ENCODE measurements at regions not wholly inside any gene's neighbourhood (a gene's known extent, or its start where the extent isn't known, plus 50 kb on each side); places are given as distances from the start of the nearest gene placed in this dataset.

DNA sequence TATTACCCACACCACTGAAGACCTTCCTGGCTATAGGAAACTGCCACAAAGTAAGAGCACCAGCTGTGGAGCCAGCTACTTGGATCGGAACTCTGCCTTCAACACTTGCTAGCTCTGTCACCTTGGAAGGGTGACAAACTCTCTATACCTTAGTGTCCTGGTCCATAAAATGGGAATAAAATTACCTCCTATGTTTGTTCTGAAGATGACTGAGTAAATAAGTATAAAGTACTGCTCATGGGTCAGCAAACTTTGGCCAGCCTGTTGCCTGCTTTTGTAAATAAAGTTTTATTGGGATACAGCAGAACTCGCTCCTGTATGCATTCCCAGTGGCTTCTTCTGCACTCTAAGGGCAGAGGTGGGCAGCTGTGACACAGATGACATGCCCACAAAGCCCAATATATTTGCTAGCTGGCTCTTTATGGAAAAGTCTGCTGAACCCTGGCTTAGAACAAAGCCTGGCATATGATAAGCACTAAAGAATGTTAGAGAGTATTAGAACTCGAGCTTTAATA, 451.3 kb downstream of the TMEM182 start:
- no peak overlapping the region for H3K27ac ChIP-seq (ENCODE audit: control insufficient read depth, insufficient read depth, low read length)
- H3K79me2 ChIP-seq (ENCODE audit: control insufficient read depth, insufficient read depth, low read length), result no peaks in the 10 kb centered on the region
- no peaks in the 10 kb centered on the region for H3K9me3 ChIP-seq (ENCODE audit: control insufficient read depth, low read depth, low read length)
- no peak overlapping the region for H3K4me3 ChIP-seq (ENCODE audit: control insufficient read depth in 2 of 3, extremely low read depth in 1 of 3, insufficient read depth in 2 of 3, low read depth in 1 of 3, low read length in 3 of 3)
- H3K9ac ChIP-seq (ENCODE audit: control insufficient read depth, extremely low read depth, insufficient read depth, low read length), result no peak overlapping the region
- TF ChIP-seq, protein P1, sequence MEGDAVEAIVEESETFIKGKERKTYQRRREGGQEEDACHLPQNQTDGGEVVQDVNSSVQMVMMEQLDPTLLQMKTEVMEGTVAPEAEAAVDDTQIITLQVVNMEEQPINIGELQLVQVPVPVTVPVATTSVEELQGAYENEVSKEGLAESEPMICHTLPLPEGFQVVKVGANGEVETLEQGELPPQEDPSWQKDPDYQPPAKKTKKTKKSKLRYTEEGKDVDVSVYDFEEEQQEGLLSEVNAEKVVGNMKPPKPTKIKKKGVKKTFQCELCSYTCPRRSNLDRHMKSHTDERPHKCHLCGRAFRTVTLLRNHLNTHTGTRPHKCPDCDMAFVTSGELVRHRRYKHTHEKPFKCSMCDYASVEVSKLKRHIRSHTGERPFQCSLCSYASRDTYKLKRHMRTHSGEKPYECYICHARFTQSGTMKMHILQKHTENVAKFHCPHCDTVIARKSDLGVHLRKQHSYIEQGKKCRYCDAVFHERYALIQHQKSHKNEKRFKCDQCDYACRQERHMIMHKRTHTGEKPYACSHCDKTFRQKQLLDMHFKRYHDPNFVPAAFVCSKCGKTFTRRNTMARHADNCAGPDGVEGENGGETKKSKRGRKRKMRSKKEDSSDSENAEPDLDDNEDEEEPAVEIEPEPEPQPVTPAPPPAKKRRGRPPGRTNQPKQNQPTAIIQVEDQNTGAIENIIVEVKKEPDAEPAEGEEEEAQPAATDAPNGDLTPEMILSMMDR (optimal IDR thresholded peaks at IDR 0.05 in 1 of 3, IDR thresholded peaks at IDR 0.05 in 1 of 3, conservative IDR thresholded peaks at IDR 0.05 in 1 of 3; ENCODE audit: extremely low read depth in 1 of 3, insufficient read depth in 2 of 3, low read length in 3 of 3), result no peak
- no peak for TF ChIP-seq EZH2 (IDR thresholded peaks at IDR 0.05; ENCODE audit: low read length)
- no peaks in the 10 kb centered on the region for H3K27me3 ChIP-seq (ENCODE audit: control insufficient read depth, extremely low read depth, insufficient read depth, low read length)
- no peaks in the 10 kb centered on the region for H3K36me3 ChIP-seq (ENCODE audit: control insufficient read depth in 2 of 2, extremely low read depth in 1 of 2, insufficient read depth in 2 of 2, low read length in 2 of 2)
- no peaks in the 10 kb centered on the region for H3K4me1 ChIP-seq (ENCODE audit: control insufficient read depth, extremely low read depth, insufficient read depth, low read length)
- H4K20me1 ChIP-seq (ENCODE audit: control insufficient read depth, extremely low read depth, insufficient read depth, low read length), result no peaks in the 10 kb centered on the region
- no peak for DNase-seq (ENCODE audit: low read depth, low spot score)
- dilution Hi-C loops (cut with MboI; ENCODE audit: extremely low pct_ligation_motif_present, low sequenced_read_pairs), result no loop called here
- FAIRE-seq, result no peak
- no peak overlapping the region for H2AFZ ChIP-seq (ENCODE audit: control insufficient read depth, low read length)
- no peaks in the 10 kb centered on the region for H3K9me1 ChIP-seq (ENCODE audit: control insufficient read depth, extremely low read depth, insufficient read depth, low read length)
- no peak overlapping the region for H3K4me2 ChIP-seq (ENCODE audit: control insufficient read depth, extremely low read depth, insufficient read depth, low read depth, low read length)

DNA sequence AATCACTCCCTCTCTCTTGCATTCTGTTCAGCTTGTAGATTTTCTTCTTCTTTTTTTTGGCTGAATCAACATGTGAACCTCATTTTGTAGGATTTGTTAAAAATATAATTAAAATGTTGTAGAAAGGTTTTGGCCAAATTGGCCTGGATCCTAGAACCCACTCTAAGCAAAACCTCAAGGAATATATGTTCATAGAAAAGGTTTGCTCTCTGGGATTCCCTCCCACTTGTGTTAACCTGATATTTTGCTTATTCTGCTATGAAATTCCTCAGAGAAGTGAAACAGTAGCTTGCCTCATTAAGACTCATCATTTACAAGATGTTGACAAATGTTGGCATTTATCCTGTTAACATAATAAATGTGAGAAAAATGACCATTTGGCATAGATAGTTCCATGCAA, 456.7 kb downstream of the TMEM182 start:
- dilution Hi-C loops (cut with MboI; ENCODE audit: extremely low pct_ligation_motif_present, low sequenced_read_pairs), result no loop called here
- Histone ChIP-seq H3K4me2 (ENCODE audit: control insufficient read depth, extremely low read depth, insufficient read depth, low read depth, low read length) (no peak overlapping the region), H3K27me3 (ENCODE audit: control insufficient read depth, extremely low read depth, insufficient read depth, low read length) (no peaks in the 10 kb centered on the region), H3K79me2 (ENCODE audit: control insufficient read depth, insufficient read depth, low read length) (no peaks in the 10 kb centered on the region), H3K9ac (ENCODE audit: control insufficient read depth, extremely low read depth, insufficient read depth, low read length) (no peak overlapping the region), H3K27ac (ENCODE audit: control insufficient read depth, insufficient read depth, low read length) (no peak overlapping the region), H3K9me3 (ENCODE audit: control insufficient read depth, low read depth, low read length) (no peaks in the 10 kb centered on the region), H3K4me3 (ENCODE audit: control insufficient read depth in 2 of 3, extremely low read depth in 1 of 3, insufficient read depth in 2 of 3, low read depth in 1 of 3, low read length in 3 of 3) (no peak overlapping the region), H4K20me1 (ENCODE audit: control insufficient read depth, extremely low read depth, insufficient read depth, low read length) (no peaks in the 10 kb centered on the region), H2AFZ (ENCODE audit: control insufficient read depth, low read length) (no peak overlapping the region), H3K9me1 (ENCODE audit: control insufficient read depth, extremely low read depth, insufficient read depth, low read length) (no peaks in the 10 kb centered on the region), H3K4me1 (ENCODE audit: control insufficient read depth, extremely low read depth, insufficient read depth, low read length) (no peaks in the 10 kb centered on the region), H3K36me3 (ENCODE audit: control insufficient read depth in 2 of 2, extremely low read depth in 1 of 2, insufficient read depth in 2 of 2, low read length in 2 of 2) (no peaks in the 10 kb centered on the region)
- FAIRE-seq (no peak), DNase-seq (ENCODE audit: low read depth, low spot score) (no peak)
- TF ChIP-seq, protein P1 (optimal IDR thresholded peaks at IDR 0.05 in 1 of 3, IDR thresholded peaks at IDR 0.05 in 1 of 3, conservative IDR thresholded peaks at IDR 0.05 in 1 of 3; ENCODE audit: extremely low read depth in 1 of 3, insufficient read depth in 2 of 3, low read length in 3 of 3), result no peak
- TF ChIP-seq EZH2 (IDR thresholded peaks at IDR 0.05; ENCODE audit: low read length), result no peak
